Hematopoietic multipotent progenitor cell treated with erythropoietin and hydrocortisone succinate and interleukin-3 and kit ligand, for 6 days (in vitro differentiated cells): ENCODE measurements at regions not wholly inside any gene's neighbourhood (a gene's known extent, or its start where the extent isn't known, plus 50 kb on each side); places are given as distances from the start of the nearest gene placed in this dataset.
"Not testable (repeated sequence)": the region's sequence is repeated elsewhere in the genome, so short reads cannot be mapped to it uniquely, and the experiment has no call there.

Experiments
- DNase-seq: peaks from one replicate; pipeline ENCODE4 v3.0.0-alpha.2; 2015

DNA sequence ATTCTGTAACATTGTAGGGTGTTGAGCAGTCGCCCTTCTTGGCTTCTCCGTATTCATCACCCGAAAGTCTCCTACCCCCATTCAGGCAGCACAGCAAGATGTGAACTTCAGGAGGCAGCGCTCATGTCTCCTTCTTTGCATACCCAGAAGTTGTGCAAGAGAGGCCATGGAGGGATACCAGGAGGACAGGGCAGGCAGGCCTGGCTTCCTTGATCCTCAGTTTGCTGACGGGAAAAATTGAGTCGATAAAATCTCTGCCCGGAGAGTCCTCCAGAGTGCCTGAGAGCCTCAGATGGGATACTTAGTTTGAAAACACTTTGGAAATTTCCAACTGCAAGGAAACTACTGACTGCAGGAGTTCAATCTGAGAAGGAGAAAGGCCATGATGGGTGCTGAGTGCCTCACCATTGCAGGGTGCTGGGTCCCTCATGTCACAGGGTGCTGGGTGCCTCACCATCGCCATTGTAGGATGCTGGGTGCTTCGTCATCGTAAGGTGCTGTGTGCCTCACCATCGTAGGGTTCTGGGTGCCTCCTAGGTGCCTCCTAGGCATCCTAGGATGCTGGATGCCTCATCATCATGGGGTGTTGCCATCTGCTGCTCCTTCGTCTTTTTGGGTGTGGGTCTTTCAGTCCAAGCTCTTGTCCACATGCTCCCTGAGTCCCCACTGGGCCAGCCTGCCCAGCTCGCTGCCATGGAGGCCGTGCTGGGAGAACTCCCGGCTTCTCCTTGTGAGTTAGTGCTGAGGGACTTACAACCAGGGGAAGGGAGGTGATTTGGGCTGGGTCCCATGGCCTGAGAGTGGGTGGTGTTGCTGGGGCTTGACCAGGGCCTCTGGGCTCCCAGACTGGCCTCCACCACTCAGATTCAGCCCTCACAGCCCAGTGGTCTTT is 162.4 kb downstream of the DDX1 start:
- no peak for DNase-seq

DNA sequence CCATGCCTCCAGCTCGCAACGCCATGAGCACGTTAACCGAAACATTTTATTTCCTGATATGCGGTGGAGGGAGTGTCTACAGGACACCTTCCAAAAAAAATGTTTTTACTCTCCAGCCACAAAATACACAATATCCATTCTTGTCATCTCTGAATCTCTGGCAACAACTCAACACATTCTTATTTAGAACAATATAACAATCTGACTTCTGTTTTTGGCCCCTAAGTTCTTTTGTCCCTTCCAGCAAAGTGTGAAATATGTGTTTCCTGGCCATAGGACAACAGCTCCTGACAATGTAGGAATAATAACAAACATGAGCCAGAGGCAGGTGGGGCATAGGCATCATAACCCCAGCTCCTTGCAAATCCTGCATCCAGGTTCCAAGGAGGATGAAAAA is 163.0 kb downstream of the DDX1 start:
- DNase-seq: no peak

DNA sequence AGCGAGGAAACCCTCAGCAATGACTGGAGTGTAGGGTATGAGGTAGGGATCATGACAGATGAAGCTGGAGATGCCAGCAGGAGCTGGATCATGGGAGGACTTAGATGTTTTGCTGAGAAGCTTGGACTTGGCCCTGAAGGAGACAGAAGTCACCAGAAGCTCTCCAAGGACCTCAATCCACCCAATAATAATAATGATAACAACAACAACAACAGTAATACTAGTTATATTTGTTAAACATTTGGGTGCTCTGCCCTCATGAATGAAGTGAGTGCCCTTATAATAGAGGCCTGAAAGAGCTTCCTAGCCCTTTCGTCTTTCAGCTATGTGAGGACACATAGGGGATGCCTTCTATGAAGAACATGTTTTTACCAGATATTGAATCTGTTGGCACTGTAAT is 163.9 kb downstream of the DDX1 start:
- DNase-seq: no peak

- DNase-seq: no peak
Measured at GRCh38 chr2:15756011-15756550, 164.4 kb downstream of the DDX1 start.

- DNase-seq: no peak
Measured at GRCh38 chr2:15756882-15757819, 165.5 kb downstream of the DDX1 start.

DNA sequence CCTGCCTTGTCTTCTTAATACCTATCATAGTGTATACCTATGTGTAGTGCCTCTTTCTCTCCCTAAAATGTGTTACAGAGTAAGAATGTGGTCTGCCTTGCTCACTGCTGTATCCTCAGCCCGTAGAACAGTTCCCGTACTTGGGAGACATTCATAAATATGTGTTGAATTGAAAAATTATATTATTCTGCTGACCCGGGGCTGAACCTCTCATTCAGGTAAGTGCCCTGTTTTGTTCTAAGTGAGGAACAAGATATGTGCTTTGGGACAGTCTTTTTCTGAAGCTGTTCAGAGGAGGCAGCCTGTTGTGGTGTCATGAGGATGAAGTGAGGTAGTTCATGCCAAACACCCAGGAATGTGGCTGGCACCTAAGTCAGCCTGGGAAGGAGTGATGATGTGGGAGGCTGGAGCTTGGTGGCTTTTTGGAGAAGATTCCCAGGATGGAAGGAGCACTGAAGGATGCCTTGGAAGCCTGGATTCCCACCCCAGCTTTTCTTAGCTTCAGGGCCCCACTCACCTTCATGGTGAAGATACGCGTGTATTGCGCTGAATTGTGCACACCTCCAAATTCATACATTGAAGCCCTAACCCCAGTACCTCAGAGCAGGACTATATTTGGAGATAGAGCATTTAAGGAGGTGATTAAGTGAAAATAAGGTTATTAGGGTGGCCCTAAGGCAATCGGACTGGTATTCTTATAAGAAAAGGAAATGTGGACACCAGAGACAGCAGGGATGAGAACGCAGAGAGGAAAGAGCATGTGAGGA is 166.3 kb downstream of the DDX1 start:
- DNase-seq: no peak

DNA sequence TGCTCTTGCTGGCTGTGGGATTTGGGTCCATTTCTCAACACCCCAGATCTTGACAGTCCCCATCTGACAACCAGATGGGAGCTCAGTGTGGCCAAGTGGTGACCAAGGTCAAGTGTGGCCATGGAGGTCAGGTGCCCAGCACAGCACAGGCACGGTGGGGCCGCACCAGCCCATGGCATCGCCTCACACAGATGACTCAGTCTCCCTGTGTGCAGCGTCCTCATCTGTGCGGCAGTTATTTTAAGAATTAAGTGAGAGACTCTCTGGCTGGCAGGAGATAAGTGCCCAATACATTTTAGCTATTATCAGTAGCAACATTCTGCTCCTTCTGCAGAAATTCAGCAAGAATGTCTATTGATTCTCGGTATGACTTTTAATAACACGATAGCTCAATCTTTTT is 167.2 kb downstream of the DDX1 start:
- DNase-seq: peak; percentile 81

- DNase-seq: no peak
Measured at GRCh38 chr2:15759385-15759784, 167.7 kb downstream of the DDX1 start.

- DNase-seq: not testable (repeated sequence)
Measured at GRCh38 chr2:15759791-15760190, 168.1 kb downstream of the DDX1 start.

DNA sequence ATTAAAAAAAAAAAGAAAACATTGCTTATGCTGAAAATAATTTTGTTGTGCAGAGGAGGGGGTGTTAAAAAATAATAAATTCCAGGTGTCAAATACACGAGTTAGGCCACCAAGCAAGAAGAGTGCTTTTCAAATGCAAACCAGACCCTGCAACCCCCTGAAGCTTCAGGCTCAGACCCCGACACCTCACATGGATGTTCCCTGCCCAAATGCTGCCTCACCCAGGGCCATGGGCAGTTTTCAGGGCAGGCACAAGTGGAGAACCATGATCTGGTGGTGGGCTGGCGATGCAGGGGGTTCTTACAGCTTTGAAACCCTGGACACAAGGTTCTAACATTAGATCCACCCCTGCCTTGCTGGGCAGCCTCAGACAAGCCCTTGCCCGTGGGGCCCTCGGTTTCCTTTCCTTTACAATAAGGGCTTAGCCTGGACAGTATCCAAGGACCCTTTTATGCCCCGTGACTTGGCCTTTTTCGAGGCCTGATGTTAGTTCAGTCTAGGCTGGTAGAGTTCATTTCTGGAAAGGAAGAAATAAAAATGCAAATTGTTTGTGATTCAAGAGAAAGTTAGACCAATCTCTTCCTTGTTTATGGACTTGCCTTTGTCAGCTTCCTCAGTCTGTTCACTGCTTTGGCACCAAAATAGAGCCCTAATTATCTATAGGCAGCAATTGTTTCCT is 168.7 kb downstream of the DDX1 start:
- DNase-seq: peak; percentile 49

- peak; percentile 18 for DNase-seq
Measured at GRCh38 chr2:15761056-15761455, 169.4 kb downstream of the DDX1 start.

DNA sequence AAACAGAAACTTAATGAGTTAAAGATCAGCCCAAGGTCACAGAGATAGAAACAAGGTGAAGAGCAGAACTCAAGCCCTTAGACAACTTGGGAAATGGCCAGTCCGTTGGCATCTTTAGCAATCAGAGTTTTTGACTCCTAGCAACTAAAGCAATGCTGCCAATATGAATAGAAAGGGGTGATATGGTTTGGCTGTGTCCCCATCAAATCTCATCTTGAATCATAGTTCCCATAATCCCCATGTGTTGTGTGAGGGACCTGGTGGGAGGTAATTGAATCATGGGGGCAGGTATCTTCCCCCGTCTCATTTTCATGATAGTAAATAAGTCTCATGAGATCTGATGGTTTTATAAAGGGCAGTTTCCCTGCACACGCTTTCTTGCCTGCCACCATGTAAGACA is 170.2 kb downstream of the DDX1 start:
- no peak for DNase-seq

GRCh38 chr2:15762449-15762848 is 170.8 kb downstream of the DDX1 start:
- no peak for DNase-seq

GRCh38 chr2:15763106-15763821 is 171.6 kb downstream of the DDX1 start:
- no peak for DNase-seq

DNA sequence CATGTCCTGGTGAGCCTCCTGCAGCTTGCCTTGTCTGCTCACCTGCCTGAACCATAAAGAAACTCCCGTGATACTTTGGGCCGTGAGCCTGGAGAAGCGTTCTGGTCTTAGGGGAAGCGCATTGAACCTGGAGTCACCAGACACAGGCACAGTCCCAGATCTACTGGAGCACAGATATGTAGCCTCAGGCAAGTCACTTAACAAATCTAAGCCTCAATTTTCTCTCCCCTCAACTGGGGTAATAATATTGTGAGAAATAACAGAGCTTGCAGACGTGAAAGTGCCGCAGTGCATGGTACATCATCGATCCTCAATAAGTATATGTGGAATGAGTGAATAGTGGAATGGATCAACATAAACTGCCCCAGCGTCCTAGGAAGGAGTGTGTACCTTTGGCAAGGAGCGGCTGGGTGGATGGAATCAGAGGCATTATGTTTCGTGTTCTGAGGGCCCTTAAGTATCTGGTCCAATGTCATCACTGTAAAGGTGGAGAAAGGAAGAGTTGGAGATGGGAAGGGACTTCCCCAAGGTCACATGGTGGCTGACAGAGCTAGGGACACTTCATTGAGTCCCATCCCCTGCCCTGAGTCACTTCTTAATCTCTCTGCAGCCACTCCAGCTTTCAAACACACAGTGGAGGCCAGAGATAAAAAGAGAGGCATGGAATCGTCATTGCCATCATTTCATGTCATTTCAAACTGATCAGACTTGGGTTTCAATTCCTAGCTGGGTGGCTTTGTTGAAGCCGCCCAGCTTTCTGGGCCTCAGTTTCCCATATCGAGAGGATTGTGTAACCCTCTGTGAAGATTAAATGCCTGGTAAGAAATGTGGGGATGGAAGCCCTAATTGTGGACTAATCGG is 172.4 kb downstream of the DDX1 start:
- peak; percentile 77 for DNase-seq

DNA sequence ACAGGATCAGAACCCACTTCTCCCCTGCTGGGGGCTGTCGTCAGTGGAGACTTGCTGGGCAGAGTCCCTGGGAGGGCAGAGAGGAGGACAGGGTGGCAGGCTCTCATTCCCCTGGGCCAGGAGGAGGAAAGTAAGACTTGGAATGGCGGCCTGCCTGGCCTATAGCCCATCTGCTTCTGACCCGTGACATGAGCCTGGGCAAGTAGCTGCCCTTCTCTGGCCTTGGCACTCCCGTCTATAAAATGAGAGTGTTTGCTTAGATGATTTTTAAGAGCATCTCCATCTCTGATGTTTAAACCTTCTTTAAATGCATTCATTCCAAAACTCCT is 173.0 kb downstream of the DDX1 start:
- no peak for DNase-seq

DNA sequence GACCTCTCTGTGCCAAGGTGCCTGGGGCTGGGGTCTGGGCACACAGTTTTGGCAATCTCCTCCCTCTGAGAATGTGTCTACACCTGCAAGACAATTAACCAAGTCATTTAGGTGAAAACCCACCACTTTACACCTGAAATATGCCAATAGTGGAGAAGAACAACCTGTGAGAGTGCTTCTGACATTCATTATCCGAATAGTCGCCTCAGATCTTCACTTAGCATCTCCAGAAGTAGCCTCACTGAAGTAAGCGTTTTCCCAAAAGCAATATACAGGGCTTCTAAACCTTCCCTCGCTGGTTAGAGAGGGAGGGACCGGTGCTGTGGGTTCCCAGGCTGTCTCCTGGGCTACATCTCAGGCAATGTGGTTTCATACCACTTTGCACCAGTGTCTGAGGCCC is 173.5 kb downstream of the DDX1 start:
- DNase-seq: no peak

- no peak for DNase-seq
Measured at GRCh38 chr2:15765686-15766302, 174.1 kb downstream of the DDX1 start.

DNA sequence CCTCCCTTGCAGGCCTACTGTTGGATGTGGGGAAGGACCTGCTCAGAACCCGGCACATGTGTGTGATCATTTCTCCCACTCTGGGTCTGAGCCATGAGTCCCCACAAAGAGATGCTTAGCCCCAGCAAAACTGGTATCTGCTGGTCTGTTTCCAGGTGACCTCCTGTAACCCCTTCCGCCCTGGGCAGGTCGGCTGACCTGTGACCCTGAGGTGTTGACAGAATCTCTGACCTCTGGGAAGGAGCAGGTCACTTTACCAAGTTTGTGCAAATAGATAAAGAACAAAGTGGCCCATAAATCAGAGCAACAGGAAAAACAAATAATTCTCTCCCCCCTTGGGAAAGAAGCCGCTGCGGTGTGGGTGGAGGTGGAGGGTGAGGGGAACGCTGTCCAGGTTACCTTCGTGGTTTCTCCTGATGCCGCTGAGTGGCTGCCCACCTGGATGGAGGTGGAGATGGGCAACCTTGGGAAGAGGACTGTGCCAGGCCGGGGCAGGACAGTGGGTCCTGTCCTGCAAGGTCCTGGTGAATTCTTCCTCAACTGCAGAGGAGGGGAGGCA is 174.0 kb upstream of the MYCN start:
- no peak for DNase-seq
